IMR-90 (cell line): ENCODE measurements at regions not wholly inside any gene's neighbourhood (a gene's known extent, or its start where the extent isn't known, plus 50 kb on each side); places are given as distances from the start of the nearest gene placed in this dataset.

Experiments
- ATAC-seq: fragments of 200-7000 bp; cut with Tn5 transposase; 2 replicates; pipeline ENCODE4 v1.9.1; 2020; ENCODE audit warnings: low read depth, mild to moderate bottlenecking, moderate library complexity
- BruUV-seq: library from RNA; stranded (reverse); fragments of 400-500 nt; replicated peaks from 2 replicates; lab custom pipeline; 2021; lab: Mats Ljungman, UMichigan
- CTCF ChIA-PET: fragments of 300-600 bp; formaldehyde crosslinking; extraction: SDS; loops from one replicate; lab custom pipeline; 2021; ENCODE audit warnings: antibody characterized with exemption; lab: Yijun Ruan, JAX
- POLR2A ChIA-PET: fragments of 300-600 bp; sonication (Branson Sonifier 250); formaldehyde crosslinking; loops from one replicate; lab custom pipeline; 2022; ENCODE audit warnings: antibody characterized with exemption; ENCODE audit not compliant: unreplicated experiment; lab: Charles Lee
- DNase-seq: peaks from one replicate; pipeline ENCODE4 v3.0.0; 2013
- H2AFZ ChIP-seq: replicated peaks from 2 replicates; pipeline ENCODE3; 2013; ENCODE audit warnings: low read length, mild to moderate bottlenecking; ENCODE audit not compliant: poor library complexity
- H2AK5ac ChIP-seq: 2 replicates; pipeline ENCODE4 v1.6.1; 2013; ENCODE audit warnings: low read depth, low read length, inconsistent platforms
- H2AK9ac ChIP-seq: replicated peaks from 2 replicates; pipeline ENCODE3; 2013; ENCODE audit warnings: mild to moderate bottlenecking, low read depth, low read length, moderate library complexity; ENCODE audit not compliant: poor library complexity
- H2BK120ac ChIP-seq: 2 replicates; pipeline ENCODE4 v1.6.1; 2013; ENCODE audit warnings: low read depth, low read length, inconsistent platforms
- H2BK15ac ChIP-seq: 3 replicates; pipeline ENCODE4 v1.6.1; 2013; ENCODE audit warnings: low read depth, low read length, inconsistent platforms
- H2BK20ac ChIP-seq: 2 replicates; pipeline ENCODE4 v1.6.1; 2013; ENCODE audit warnings: low read depth, mild to moderate bottlenecking, inconsistent platforms, low read length, moderate library complexity
- H2BK5ac ChIP-seq: 2 replicates; pipeline ENCODE4 v1.6.1; 2013; ENCODE audit warnings: mild to moderate bottlenecking, low read depth, low read length, inconsistent platforms; ENCODE audit not compliant: poor library complexity, severe bottlenecking
- H3K14ac ChIP-seq: replicated peaks from 2 replicates; pipeline ENCODE4 v1.6.1; 2013; ENCODE audit warnings: low read depth, low read length, inconsistent platforms
- H3K18ac ChIP-seq: 2 replicates; pipeline ENCODE4 v1.6.1; 2013; ENCODE audit warnings: low read depth, low read length, control low read depth
- H3K23ac ChIP-seq: 2 replicates; pipeline ENCODE4 v1.6.1; 2013; ENCODE audit warnings: low read depth, low read length, inconsistent platforms
- H3K27ac ChIP-seq: 2 replicates; pipeline ENCODE4 v1.5.1; 2013; ENCODE audit warnings: mild to moderate bottlenecking, control low read depth, low read length; ENCODE audit not compliant: insufficient read depth
- H3K27me3 ChIP-seq: 2 replicates; pipeline ENCODE4 v1.6.1; 2013; ENCODE audit warnings: low read length; ENCODE audit not compliant: control insufficient read depth, insufficient read depth
- H3K36me3 ChIP-seq: 2 replicates; pipeline ENCODE4 v1.6.1; 2013; ENCODE audit warnings: low read length, mixed read lengths; ENCODE audit not compliant: control insufficient read depth, insufficient read depth
- H3K4ac ChIP-seq: 2 replicates; pipeline ENCODE4 v1.6.1; 2013; ENCODE audit warnings: low read depth, low read length, inconsistent platforms
- H3K4me1 ChIP-seq: 2 replicates; pipeline ENCODE4 v1.6.1; 2013; ENCODE audit warnings: low read length, mixed read lengths; ENCODE audit not compliant: control insufficient read depth, insufficient read depth
- H3K4me2 ChIP-seq: 2 replicates; pipeline ENCODE4 v1.6.1; 2013; ENCODE audit warnings: low read depth, mild to moderate bottlenecking, control low read depth, low read length, moderate library complexity
- H3K4me3 ChIP-seq: 2 replicates; pipeline ENCODE4 v1.5.1; 2013; ENCODE audit warnings: low read depth, mild to moderate bottlenecking, control low read depth, low read length, moderate library complexity; ENCODE audit not compliant: insufficient read depth
- H3K56ac ChIP-seq: 2 replicates; pipeline ENCODE4 v1.6.1; 2013; ENCODE audit warnings: low read length, inconsistent platforms; ENCODE audit not compliant: insufficient read depth; ENCODE audit errors: extremely low read depth
- H3K79me1 ChIP-seq, 2 experiments: 2 replicates each; pipeline ENCODE4 v1.6.1; 2013; ENCODE audit warnings: low read length in 2 of 2, inconsistent platforms in 1 of 2, low read depth in 1 of 2
- H3K9ac ChIP-seq: 2 replicates; pipeline ENCODE4 v1.6.1; 2013; ENCODE audit warnings: low read depth, low read length, control low read depth
- H3K9me1 ChIP-seq: 2 replicates; pipeline ENCODE4 v1.6.1; 2013; ENCODE audit warnings: low read length, inconsistent platforms; ENCODE audit not compliant: insufficient read depth
- H3K9me3 ChIP-seq: 2 replicates; pipeline ENCODE4 v1.6.1; 2013; ENCODE audit warnings: low read length; ENCODE audit not compliant: control insufficient read depth, insufficient read depth
- H4K20me1 ChIP-seq: 2 replicates; pipeline ENCODE4 v1.6.1; 2013; ENCODE audit warnings: low read length, inconsistent platforms; ENCODE audit not compliant: insufficient read depth
- H4K5ac ChIP-seq: 2 replicates; pipeline ENCODE4 v1.6.1; 2013; ENCODE audit warnings: mild to moderate bottlenecking, low read depth, low read length, control low read depth
- H4K8ac ChIP-seq, 2 experiments: 2 replicates each; pipeline ENCODE4 v1.6.1; 2013; ENCODE audit warnings: low read depth in 2 of 2, low read length in 2 of 2, control low read depth in 1 of 2, inconsistent platforms in 1 of 2
- H4K91ac ChIP-seq: 2 replicates; pipeline ENCODE4 v1.6.1; 2013; ENCODE audit warnings: low read depth, low read length, inconsistent platforms; ENCODE audit not compliant: insufficient read depth
- BHLHE40 ChIP-seq: fragments of 150-350 bp; IDR thresholded peaks from 2 replicates; pipeline ENCODE4 v1.6.1; 2016; ENCODE audit warnings: mild to moderate bottlenecking, low read depth, low read length
- CEBPB ChIP-seq: IDR thresholded peaks from 2 replicates; pipeline ENCODE4 v1.6.1; 2012; ENCODE audit warnings: low read depth, low read length, improper control_type of control experiment
- CHD1 ChIP-seq: IDR thresholded peaks from 2 replicates; pipeline ENCODE4 v1.6.1; 2012; ENCODE audit warnings: low read depth, low read length, improper control_type of control experiment
- CTCF ChIP-seq: conservative IDR thresholded peaks from 2 replicates; pipeline ENCODE4 v1.5.1; 2012; ENCODE audit warnings: mild to moderate bottlenecking, low read depth, low read length, improper control_type of control experiment
- FOS ChIP-seq: fragments of 150-350 bp; IDR thresholded peaks from 2 replicates; pipeline ENCODE4 v1.6.1; 2016; ENCODE audit warnings: low read depth, low read length
- MAFK ChIP-seq: IDR thresholded peaks from 2 replicates; pipeline ENCODE4 v1.6.1; 2012; ENCODE audit warnings: low read depth, low read length, improper control_type of control experiment
- MAZ ChIP-seq: IDR thresholded peaks from 2 replicates; pipeline ENCODE4 v1.6.1; 2012; ENCODE audit warnings: low read depth, mild to moderate bottlenecking, low read length, improper control_type of control experiment, moderate library complexity, borderline replicate concordance
- MXI1 ChIP-seq: IDR thresholded peaks from 2 replicates; pipeline ENCODE4 v1.6.1; 2012; ENCODE audit warnings: low read depth, mild to moderate bottlenecking, low read length, moderate library complexity, borderline replicate concordance
- NFE2L2 ChIP-seq: fragments of 150-350 bp; IDR thresholded peaks from 2 replicates; pipeline ENCODE4 v1.6.1; 2016; ENCODE audit warnings: low read depth, mild to moderate bottlenecking, low read length
- POLR2A ChIP-seq: IDR thresholded peaks from 2 replicates; pipeline ENCODE4 v1.6.1; 2012; ENCODE audit warnings: mild to moderate bottlenecking, low read depth, low read length
- RAD21 ChIP-seq: IDR thresholded peaks from 2 replicates; pipeline ENCODE4 v1.6.1; 2012; ENCODE audit warnings: low read length, improper control_type of control experiment
- RCOR1 ChIP-seq: IDR thresholded peaks from 2 replicates; pipeline ENCODE4 v1.6.1; 2012; ENCODE audit warnings: mild to moderate bottlenecking, low read length, improper control_type of control experiment; ENCODE audit not compliant: insufficient replicate concordance
- RFX5 ChIP-seq: IDR thresholded peaks from 2 replicates; pipeline ENCODE4 v1.8.0; 2012; ENCODE audit warnings: low read depth, mild to moderate bottlenecking, low read length, moderate library complexity
- SMC3 ChIP-seq: fragments of 150-350 bp; IDR thresholded peaks from 2 replicates; pipeline ENCODE4 v1.6.1; 2016; ENCODE audit warnings: low read depth, mild to moderate bottlenecking, antibody characterized with exemption, low read length, moderate library complexity
- USF2 ChIP-seq: fragments of 150-350 bp; IDR thresholded peaks from 2 replicates; pipeline ENCODE4 v1.6.1; 2017; ENCODE audit warnings: mild to moderate bottlenecking, antibody characterized with exemption, low read length, low read depth
- WGBS, 2 experiments: methylation state at CpG; one replicate each; pipeline versions ENCODE4 v1.1.5 to v1.1.7; 2013; ENCODE audit warnings: missing lambda C conversion rate in 2 of 2; ENCODE audit not compliant: insufficient read length in 1 of 2; ENCODE audit errors: extremely low coverage in 2 of 2; 5-methylcytosine and 5-hydroxymethylcytosine counted together
- dilution Hi-C: fragments of 300-500 bp; cut with HindIII; formaldehyde crosslinking; loops from one replicate; pipeline ENCODE4 v1.14.3; 2018; ENCODE audit warnings: low sequenced_read_pairs; ENCODE audit not compliant: unreplicated experiment
- in situ Hi-C: fragments of 300-500 bp; cut with MboI; formaldehyde crosslinking; loops from 3 replicates; pipeline ENCODE4 v1.14.3; 2019; ENCODE audit warnings: low sequenced_read_pairs, inconsistent platforms, mixed read lengths
- intact Hi-C: fragments of 100-400 bp; cut with micrococcal nuclease; formaldehyde crosslinking; loops from 2 replicates; pipeline ENCODE4 v1.10.0; 2022
- TF ChIP-seq, protein P1 (sequence below): fragments of 150-350 bp; IDR thresholded peaks from 2 replicates; pipeline ENCODE4 v1.6.1; 2016; ENCODE audit warnings: low read depth, mild to moderate bottlenecking, low read length, moderate library complexity, borderline replicate concordance

- H3K4me1 ChIP-seq: no peaks in the 10 kb centered on the region
- no peak overlapping the region for H2AFZ ChIP-seq
- CTCF ChIA-PET: no interaction called here
- TF ChIP-seq RAD21: no peak
- no peak for TF ChIP-seq SMC3
- no peak for TF ChIP-seq CEBPB
- TF ChIP-seq POLR2A: no peak
- TF ChIP-seq, protein P1, sequence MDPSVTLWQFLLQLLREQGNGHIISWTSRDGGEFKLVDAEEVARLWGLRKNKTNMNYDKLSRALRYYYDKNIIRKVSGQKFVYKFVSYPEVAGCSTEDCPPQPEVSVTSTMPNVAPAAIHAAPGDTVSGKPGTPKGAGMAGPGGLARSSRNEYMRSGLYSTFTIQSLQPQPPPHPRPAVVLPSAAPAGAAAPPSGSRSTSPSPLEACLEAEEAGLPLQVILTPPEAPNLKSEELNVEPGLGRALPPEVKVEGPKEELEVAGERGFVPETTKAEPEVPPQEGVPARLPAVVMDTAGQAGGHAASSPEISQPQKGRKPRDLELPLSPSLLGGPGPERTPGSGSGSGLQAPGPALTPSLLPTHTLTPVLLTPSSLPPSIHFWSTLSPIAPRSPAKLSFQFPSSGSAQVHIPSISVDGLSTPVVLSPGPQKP: no peak
- TF ChIP-seq CTCF: no peak
- no peak for TF ChIP-seq FOS
- no peak for TF ChIP-seq USF2
- TF ChIP-seq RCOR1: no peak
- TF ChIP-seq CHD1: no peak
- TF ChIP-seq MXI1: no peak
- TF ChIP-seq NFE2L2: no peak
- TF ChIP-seq MAFK: no peak
- no peak for TF ChIP-seq MAZ
- no peak for TF ChIP-seq BHLHE40
- no peak for TF ChIP-seq RFX5
- H3K4me2 ChIP-seq: no peak overlapping the region
- no peak overlapping the region for H2AK5ac ChIP-seq
- H4K8ac ChIP-seq: no peak overlapping the region
- no peak overlapping the region for H2BK5ac ChIP-seq
- no peaks in the 10 kb centered on the region for H3K9me1 ChIP-seq
- H3K23ac ChIP-seq: no peak overlapping the region
- no peak overlapping the region for H3K4me3 ChIP-seq
- no peak for ATAC-seq
- H2BK120ac ChIP-seq: no peak overlapping the region
- H2AK9ac ChIP-seq: no peak overlapping the region
- H3K9ac ChIP-seq: no peak overlapping the region
- no peak overlapping the region for H3K27ac ChIP-seq
- intact Hi-C loops (no loop called here), in situ Hi-C loops (no loop called here), dilution Hi-C loops (no loop called here)
- H4K91ac ChIP-seq: no peak overlapping the region
- no peak overlapping the region for H3K14ac ChIP-seq
- no CpG with 5 or more reads among the region's 1 CpG for WGBS, 2 experiments
- H2BK20ac ChIP-seq: no peak overlapping the region
- H4K5ac ChIP-seq: no peak overlapping the region
- H3K27me3 ChIP-seq: no peaks in the 10 kb centered on the region
- H3K79me1 ChIP-seq: no peaks in the 10 kb centered on the region
- no TSS peak for BruUV-seq
- POLR2A ChIA-PET: no interaction called here
- H3K9me3 ChIP-seq: no peaks in the 10 kb centered on the region
- H3K18ac ChIP-seq: no peak overlapping the region
- H2BK15ac ChIP-seq: no peak overlapping the region
- no peaks in the 10 kb centered on the region for H4K20me1 ChIP-seq
- no peaks in the 10 kb centered on the region for H3K36me3 ChIP-seq
- no peak for DNase-seq
- H3K4ac ChIP-seq: no peak overlapping the region
- H3K56ac ChIP-seq: no peak overlapping the region
These were observed 59.2 kb upstream of the GOT2 start for GRCh38 chr16:58793366-58793765.
